ENCODE measurements at regions not wholly inside any gene's neighbourhood (a gene's known extent, or its start where the extent isn't known, plus 50 kb on each side); places are given as distances from the start of the nearest gene placed in this dataset.
A peak's percentile ranks its signal among the peaks of the same experiment; 100 is the strongest.

DNA sequence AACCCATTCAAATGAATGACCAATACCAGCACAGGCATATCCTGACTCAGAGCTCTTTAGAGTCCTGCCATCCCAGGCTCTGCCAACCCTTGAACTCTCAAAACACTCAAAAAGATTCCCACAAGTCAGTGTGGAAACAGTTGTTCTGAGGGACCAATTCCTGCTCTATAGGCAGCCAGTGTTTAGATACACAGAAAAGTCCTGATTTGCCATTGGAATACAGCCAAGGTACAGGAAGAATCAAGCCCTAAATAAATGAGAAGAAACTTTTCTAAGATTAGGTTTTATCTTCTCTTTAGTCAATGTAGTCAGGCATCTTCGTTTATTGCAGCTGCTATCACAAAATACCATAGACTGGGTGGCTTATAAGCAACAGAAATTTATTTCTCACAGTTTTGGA lies 626.8 kb upstream of the ARID1B start:
- peaks cover 0 to 9% (median 6%) of the 10 kb centered on the region in 7 donors for H3K9me3 Mint-ChIP-seq
- DNase-seq (no peak), ATAC-seq (ENCODE audit: low read depth in 2 of 2) (no peak)
- no peaks in the 10 kb centered on the region for H3K27me3 Mint-ChIP-seq
- peaks cover 18 to 20% of the 10 kb centered on the region in 2 donors for H3K36me3 Mint-ChIP-seq
- H3K27ac Mint-ChIP-seq: peak overlapping the region in 1 of 6 donors; percentile 73
- H3K4me3 Mint-ChIP-seq: no peak overlapping the region
- H3K4me1 Mint-ChIP-seq: peaks cover 6 to 13% (median 7%) of the 10 kb centered on the region in 3 donors

GRCh38 chr6:156146891-156147290 lies 630.3 kb upstream of the ARID1B start:
- ATAC-seq (ENCODE audit: low read depth in 2 of 2) (no peak), DNase-seq (no peak)
- peak overlapping the region in 2 of 6 donors; percentile 49 to 63 for H3K27ac Mint-ChIP-seq
- peaks cover 12 to 41% (median 37%) of the 10 kb centered on the region in 7 donors for H3K9me3 Mint-ChIP-seq
- peaks cover 36 to 41% of the 10 kb centered on the region in 2 donors for H3K36me3 Mint-ChIP-seq
- peaks cover 0 to 8% (median 0%) of the 10 kb centered on the region in 3 donors for H3K27me3 Mint-ChIP-seq
- H3K4me1 Mint-ChIP-seq: no peaks in the 10 kb centered on the region
- no peak overlapping the region for H3K4me3 Mint-ChIP-seq

DNA sequence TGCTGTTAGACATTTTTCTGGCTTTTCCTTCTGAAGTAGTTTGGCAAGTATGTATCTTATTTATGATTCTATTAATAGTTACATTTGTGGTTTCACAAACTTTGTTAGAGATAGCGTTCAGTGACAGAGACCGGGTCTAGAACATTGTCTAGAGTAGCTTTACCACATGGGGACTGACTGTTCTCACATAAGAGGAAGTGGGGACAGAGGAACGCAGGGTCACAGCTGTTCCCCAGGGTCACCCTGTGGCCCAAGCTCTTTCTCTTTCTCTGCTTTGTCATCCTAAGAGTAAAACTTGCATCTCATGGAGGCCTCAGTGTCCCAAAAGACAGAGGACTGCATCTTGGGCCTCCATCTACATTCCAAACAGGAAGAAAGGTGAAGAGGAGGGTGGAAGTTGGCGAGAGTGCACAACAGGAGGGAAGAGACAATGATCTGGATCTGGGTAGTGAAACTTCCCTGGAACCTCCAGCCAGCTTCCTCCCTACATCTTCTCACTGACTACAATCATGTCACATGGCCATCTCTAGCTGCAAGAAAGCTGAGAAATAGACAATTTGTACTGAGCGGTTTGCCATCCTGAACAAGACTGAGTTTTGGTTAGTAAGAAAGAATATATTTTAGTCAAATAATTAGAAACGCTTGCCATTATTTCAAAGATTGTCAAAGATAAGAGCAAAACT lies 645.8 kb upstream of the ARID1B start:
- peak; percentile 99 to 100 for ATAC-seq (ENCODE audit: low read depth in 2 of 2)
- Mint-ChIP-seq H3K27ac (peak overlapping the region in 5 of 6 donors; percentile 23 to 89 (median 53)), H3K4me1 (peaks cover 7 to 11% (median 8%) of the 10 kb centered on the region in 3 donors), H3K4me3 (peak overlapping the region in 4 of 8 donors; percentile 36 to 53 (median 43)), H3K36me3 (peaks cover 4 to 9% of the 10 kb centered on the region in 2 donors), H3K9me3 (peaks cover 8 to 35% (median 12%) of the 10 kb centered on the region in 7 donors), H3K27me3 (no peaks in the 10 kb centered on the region)
- DNase-seq: peak; percentile 52

- no peaks in the 10 kb centered on the region for H3K36me3 Mint-ChIP-seq
- peaks cover 0 to 6% (median 0%) of the 10 kb centered on the region in 7 donors for H3K9me3 Mint-ChIP-seq
- no peak overlapping the region for H3K4me3 Mint-ChIP-seq
- H3K27me3 Mint-ChIP-seq: no peaks in the 10 kb centered on the region
- no peak for DNase-seq
- H3K27ac Mint-ChIP-seq: no peak overlapping the region
- ATAC-seq (ENCODE audit: low read depth in 2 of 2): no peak
- peaks cover 6 to 7% (median 6%) of the 10 kb centered on the region in 3 donors for H3K4me1 Mint-ChIP-seq
Measured at GRCh38 chr6:156126535-156126934, 650.6 kb upstream of the ARID1B start.

GRCh38 chr6:156125844-156126243 lies 651.3 kb upstream of the ARID1B start:
- Mint-ChIP-seq H3K36me3 (no peaks in the 10 kb centered on the region), H3K4me3 (no peak overlapping the region), H3K9me3 (peaks cover 0 to 6% (median 0%) of the 10 kb centered on the region in 7 donors), H3K27me3 (no peaks in the 10 kb centered on the region), H3K4me1 (peaks cover 0 to under 1% (median 0%) of the 10 kb centered on the region in 3 donors), H3K27ac (no peak overlapping the region)
- DNase-seq (no peak), ATAC-seq (ENCODE audit: low read depth in 2 of 2) (no peak)

- Mint-ChIP-seq H3K36me3 (no peaks in the 10 kb centered on the region), H3K9me3 (peaks cover 0 to 6% (median 2%) of the 10 kb centered on the region in 7 donors), H3K27me3 (no peaks in the 10 kb centered on the region), H3K27ac (peak overlapping the region in 1 of 6 donors; percentile 18), H3K4me1 (no peaks in the 10 kb centered on the region), H3K4me3 (no peak overlapping the region)
- no peak for ATAC-seq (ENCODE audit: low read depth in 2 of 2)
- no peak for DNase-seq
Measured at GRCh38 chr6:156123731-156124130, 653.4 kb upstream of the ARID1B start.

DNA sequence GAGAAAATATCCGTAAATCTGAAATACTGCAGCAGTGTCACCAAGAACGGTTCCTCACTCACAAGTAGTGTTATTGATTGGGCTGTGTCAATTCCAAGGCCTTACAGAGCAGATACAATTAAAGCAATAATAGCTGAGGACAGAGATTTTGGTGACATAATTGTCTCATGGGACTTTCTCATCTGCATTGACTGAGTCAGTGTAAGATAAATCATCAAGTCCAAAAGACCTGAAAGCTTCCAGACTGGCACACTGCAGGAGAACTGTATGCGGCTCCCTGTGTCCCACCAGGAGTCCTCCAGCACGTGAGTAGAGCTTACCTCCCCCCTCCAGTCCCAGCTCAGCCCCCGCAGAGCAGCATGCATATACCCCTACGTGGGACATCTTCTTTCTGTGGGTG lies 655.2 kb upstream of the ARID1B start:
- Mint-ChIP-seq H3K36me3 (no peaks in the 10 kb centered on the region), H3K4me3 (no peak overlapping the region), H3K27me3 (no peaks in the 10 kb centered on the region), H3K4me1 (no peaks in the 10 kb centered on the region), H3K9me3 (peaks cover 0 to 6% (median 4%) of the 10 kb centered on the region in 7 donors), H3K27ac (peak overlapping the region in 2 of 6 donors; percentile 15 to 28)
- no peak for DNase-seq
- ATAC-seq (ENCODE audit: low read depth in 2 of 2): no peak

DNA sequence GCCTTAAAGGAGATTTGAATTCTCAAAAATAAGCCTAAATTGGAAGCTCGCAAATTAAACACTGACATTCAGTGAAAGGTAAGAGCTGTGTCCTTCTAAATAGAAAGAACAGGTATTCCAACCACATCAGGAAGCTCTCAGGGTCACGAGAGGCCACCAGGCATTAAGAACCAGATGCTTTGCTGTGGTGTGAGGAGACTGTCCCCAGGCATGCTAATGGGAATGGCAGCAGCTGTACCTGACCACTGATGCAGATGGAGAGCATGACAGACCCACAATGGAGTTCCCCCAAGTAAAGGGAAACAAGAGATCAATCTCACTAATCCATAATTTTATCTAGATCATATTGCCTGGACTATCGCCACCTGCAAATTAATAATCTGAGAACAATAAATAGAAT lies 658.9 kb upstream of the NOX3 start:
- no peaks in the 10 kb centered on the region for H3K36me3 Mint-ChIP-seq
- peaks cover 0 to 8% (median 4%) of the 10 kb centered on the region in 7 donors for H3K9me3 Mint-ChIP-seq
- no peak for DNase-seq
- H3K27ac Mint-ChIP-seq: peak overlapping the region in 1 of 6 donors; percentile 26
- ATAC-seq (ENCODE audit: low read depth in 2 of 2): no peak
- H3K4me1 Mint-ChIP-seq: peaks cover 3 to 4% (median 4%) of the 10 kb centered on the region in 3 donors
- no peak overlapping the region for H3K4me3 Mint-ChIP-seq
- no peaks in the 10 kb centered on the region for H3K27me3 Mint-ChIP-seq

DNA sequence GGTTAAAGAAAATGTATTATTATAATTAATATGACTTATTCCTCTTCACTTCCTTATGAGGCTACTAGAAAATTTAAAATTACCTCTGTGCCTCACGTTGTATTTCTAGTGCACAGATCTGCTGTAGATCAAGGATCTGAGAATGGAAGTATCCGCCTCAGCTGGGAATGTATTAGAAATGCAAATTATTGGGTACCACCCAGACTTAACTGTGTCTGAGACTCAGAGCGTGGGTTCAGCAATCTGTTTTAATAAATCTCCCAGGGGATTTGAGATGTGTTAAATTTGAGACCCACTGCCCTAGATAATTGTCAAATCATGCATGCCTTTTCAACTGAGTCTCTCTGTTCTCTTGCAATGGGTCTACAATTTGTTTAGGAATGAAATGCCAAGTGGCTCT lies 658.0 kb upstream of the NOX3 start:
- H3K4me3 Mint-ChIP-seq: no peak overlapping the region
- no peaks in the 10 kb centered on the region for H3K27me3 Mint-ChIP-seq
- ATAC-seq (ENCODE audit: low read depth in 2 of 2): no peak

DNA sequence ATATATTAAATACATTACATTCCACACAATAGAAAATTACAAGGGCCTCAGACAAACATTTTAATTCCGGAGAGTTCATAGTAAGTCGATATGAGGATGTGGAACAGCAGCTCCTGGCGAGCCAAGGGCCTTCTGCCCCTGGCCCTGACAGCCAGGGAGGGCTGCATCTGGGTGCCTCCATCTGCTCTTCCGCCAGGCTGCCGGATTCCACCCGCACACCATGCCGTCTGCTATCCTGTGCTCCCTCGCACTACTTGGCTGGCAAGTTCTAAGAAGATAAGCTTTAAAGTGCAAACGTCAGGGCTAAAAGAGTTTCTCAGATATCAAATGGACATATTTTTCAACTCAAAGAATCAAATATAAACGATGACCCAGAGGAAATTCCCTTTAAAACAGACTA lies 656.3 kb upstream of the NOX3 start:
- ATAC-seq (ENCODE audit: low read depth in 2 of 2) (no peak), DNase-seq (no peak)
- H3K36me3 Mint-ChIP-seq: peaks cover 0 to 3% of the 10 kb centered on the region in 2 donors
- peak overlapping the region in 1 of 6 donors; percentile 19 for H3K27ac Mint-ChIP-seq
- no peak overlapping the region for H3K4me3 Mint-ChIP-seq
- H3K4me1 Mint-ChIP-seq: peaks cover 5 to 8% (median 5%) of the 10 kb centered on the region in 3 donors
- peaks cover 0 to 2% (median 0%) of the 10 kb centered on the region in 7 donors for H3K9me3 Mint-ChIP-seq
- no peaks in the 10 kb centered on the region for H3K27me3 Mint-ChIP-seq

More for the DNA sequence above, 658.0 kb upstream of the NOX3 start:
- Mint-ChIP-seq H3K4me1 (peaks cover 5 to 8% (median 5%) of the 10 kb centered on the region in 3 donors), H3K27ac (no peak overlapping the region), H3K36me3 (no peaks in the 10 kb centered on the region), H3K9me3 (peaks cover 0 to 6% (median 1%) of the 10 kb centered on the region in 7 donors)
- DNase-seq: no peak

GRCh38 chr6:156110249-156110648 lies 654.6 kb upstream of the NOX3 start:
- Mint-ChIP-seq H3K4me1 (peaks cover 5 to 8% (median 5%) of the 10 kb centered on the region in 3 donors), H3K4me3 (no peak overlapping the region), H3K27me3 (no peaks in the 10 kb centered on the region), H3K36me3 (peaks cover 0 to 4% of the 10 kb centered on the region in 2 donors), H3K9me3 (peaks cover 0 to 1% (median 0%) of the 10 kb centered on the region in 7 donors), H3K27ac (no peak overlapping the region)
- no peak for DNase-seq
- no peak for ATAC-seq (ENCODE audit: low read depth in 2 of 2)

DNA sequence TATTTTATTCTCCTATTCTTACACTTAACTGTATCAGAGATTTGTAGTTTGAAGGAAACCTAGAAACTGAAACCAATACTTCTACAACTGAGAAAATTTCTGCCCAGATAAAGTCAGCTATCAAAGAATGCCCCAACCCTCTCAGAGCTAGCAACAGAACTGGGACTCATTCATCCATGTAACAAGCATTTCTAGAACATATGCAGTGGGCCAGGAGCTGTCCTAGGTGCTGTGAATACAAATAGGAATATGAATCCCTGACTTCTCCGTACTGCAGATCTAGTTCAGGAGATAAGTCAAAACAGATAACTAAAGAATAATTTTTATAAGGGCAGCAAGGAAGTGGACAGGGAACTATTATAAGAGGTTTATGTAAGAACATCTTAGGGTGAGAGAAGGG lies 654.1 kb upstream of the NOX3 start:
- no peak for ATAC-seq (ENCODE audit: low read depth in 2 of 2)
- no peak overlapping the region for H3K4me3 Mint-ChIP-seq
- H3K27me3 Mint-ChIP-seq: no peaks in the 10 kb centered on the region
- peaks cover 5 to 8% (median 5%) of the 10 kb centered on the region in 3 donors for H3K4me1 Mint-ChIP-seq
- DNase-seq: no peak
- H3K27ac Mint-ChIP-seq: peak overlapping the region in 1 of 6 donors; percentile 61
- peaks cover 0 to 1% (median 0%) of the 10 kb centered on the region in 7 donors for H3K9me3 Mint-ChIP-seq
- peaks cover 0 to 4% of the 10 kb centered on the region in 2 donors for H3K36me3 Mint-ChIP-seq

DNA sequence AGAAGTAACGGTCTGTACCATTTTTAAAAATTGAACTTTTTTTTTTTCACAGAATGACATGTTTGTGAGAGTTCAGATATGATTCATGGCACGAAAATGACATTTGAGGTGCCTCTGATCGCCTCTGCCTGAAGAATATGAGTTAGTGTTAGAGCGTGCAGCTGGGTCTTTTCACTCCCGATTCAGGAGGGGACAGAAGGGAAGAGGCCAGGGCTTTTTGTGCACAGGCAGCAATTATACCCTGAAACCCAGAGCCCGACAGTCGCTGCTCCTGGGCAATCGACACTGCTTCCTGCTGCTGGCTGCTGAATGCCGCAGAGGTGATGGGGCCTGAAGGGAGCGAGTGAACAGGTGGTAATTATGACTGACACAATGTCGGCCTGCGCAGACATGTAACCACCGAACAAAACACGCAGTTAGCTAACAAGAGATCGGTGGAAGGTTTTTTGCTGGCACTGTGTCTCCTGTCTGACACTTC lies 652.0 kb upstream of the NOX3 start:
- H3K4me3 Mint-ChIP-seq: no peak overlapping the region
- no peaks in the 10 kb centered on the region for H3K27me3 Mint-ChIP-seq
- peaks cover 0 to 4% of the 10 kb centered on the region in 2 donors for H3K36me3 Mint-ChIP-seq
- ATAC-seq (ENCODE audit: low read depth in 2 of 2) (no peak), DNase-seq (no peak)
- H3K27ac Mint-ChIP-seq: peak overlapping the region in 1 of 6 donors; percentile 26
- H3K4me1 Mint-ChIP-seq: peaks cover 5 to 8% (median 5%) of the 10 kb centered on the region in 3 donors
- H3K9me3 Mint-ChIP-seq: peaks cover 0 to 1% (median 0%) of the 10 kb centered on the region in 7 donors

- DNase-seq (no peak), ATAC-seq (ENCODE audit: low read depth in 2 of 2) (no peak)
- H3K27me3 Mint-ChIP-seq: no peaks in the 10 kb centered on the region
- no peaks in the 10 kb centered on the region for H3K4me1 Mint-ChIP-seq
- no peak overlapping the region for H3K4me3 Mint-ChIP-seq
- H3K27ac Mint-ChIP-seq: no peak overlapping the region
- peaks cover 5 to 14% (median 8%) of the 10 kb centered on the region in 7 donors for H3K9me3 Mint-ChIP-seq
- peaks cover 8 to 12% of the 10 kb centered on the region in 2 donors for H3K36me3 Mint-ChIP-seq
Measured at GRCh38 chr6:156102129-156102528, 646.5 kb upstream of the NOX3 start.

All from naive B cell (primary cell).